HG02884 (cell line): ENCODE measurements at regions not wholly inside any gene's neighbourhood (a gene's known extent, or its start where the extent isn't known, plus 50 kb on each side); places are given as distances from the start of the nearest gene placed in this dataset.

Experiments
- ATAC-seq: cut with Tn5 transposase; IDR thresholded peaks from one replicate; pipeline ENCODE4 v1.9.1; 2021; ENCODE audit warnings: mild to moderate bottlenecking, moderate library complexity; ENCODE audit not compliant: unreplicated experiment

- no peak for ATAC-seq
Measured at GRCh38 chr10:44301781-44302355, 83.0 kb downstream of the CXCL12 start.

- peak; percentile 89 for ATAC-seq
Measured at GRCh38 chr10:44300666-44301649, 83.9 kb downstream of the CXCL12 start.

DNA sequence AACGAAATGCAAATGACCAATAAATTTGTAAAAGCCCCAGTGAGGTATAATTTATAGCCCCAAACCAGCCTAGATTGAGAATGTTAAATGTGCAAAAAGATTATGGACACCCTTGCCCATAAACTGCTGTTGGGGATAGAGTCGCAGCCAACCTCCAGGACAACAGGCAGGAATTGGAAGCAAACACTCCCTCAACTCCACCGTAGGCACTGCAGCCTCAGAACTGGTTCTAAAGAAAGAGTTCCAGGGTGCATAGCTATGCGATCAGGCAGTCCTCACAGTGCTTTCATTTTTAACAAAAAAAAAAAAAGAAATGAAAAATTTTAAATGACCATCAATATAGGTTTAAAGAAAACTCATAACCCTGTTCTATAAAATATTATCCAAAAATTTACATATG is 86.2 kb downstream of the CXCL12 start:
- no peak for ATAC-seq

GRCh38 chr10:44297963-44298362 is 86.9 kb downstream of the CXCL12 start:
- no peak for ATAC-seq

GRCh38 chr10:44295644-44296241 is 89.2 kb downstream of the CXCL12 start:
- no peak for ATAC-seq

DNA sequence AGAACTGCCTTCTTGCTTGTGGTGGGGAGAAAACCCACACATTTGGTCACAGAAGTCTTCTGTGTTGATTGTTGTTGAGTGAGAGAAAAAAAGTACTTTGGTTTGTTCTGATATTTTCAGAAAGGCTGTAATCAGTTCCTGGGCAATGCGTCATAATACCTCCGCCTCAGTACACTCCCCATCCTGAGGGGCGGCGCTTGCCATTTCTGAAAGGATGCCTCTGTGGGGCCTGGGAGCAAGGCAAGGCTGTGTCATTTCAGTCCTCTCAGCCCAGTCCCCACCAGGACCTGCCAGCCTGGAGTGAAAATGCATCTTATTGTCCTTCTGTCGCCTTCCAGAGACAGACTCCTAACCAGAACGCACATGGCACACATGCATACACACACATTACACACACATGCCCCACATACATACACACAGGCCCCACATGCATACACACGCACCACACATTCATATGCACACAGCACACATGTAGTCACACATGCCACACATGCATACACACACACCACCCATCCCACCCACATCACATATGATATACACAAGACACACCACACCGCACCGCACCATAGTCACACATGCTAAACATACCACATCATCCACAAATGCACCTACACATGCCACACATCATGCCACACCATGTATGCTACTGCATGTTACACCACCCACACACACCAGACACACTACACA is 90.0 kb downstream of the CXCL12 start:
- no peak for ATAC-seq

GRCh38 chr10:44293842-44294241 is 91.1 kb downstream of the CXCL12 start:
- no peak for ATAC-seq

GRCh38 chr10:44293306-44293778 is 91.6 kb downstream of the CXCL12 start:
- no peak for ATAC-seq

- ATAC-seq: no peak
Measured at GRCh38 chr10:44292390-44293002, 92.4 kb downstream of the CXCL12 start.

- no peak for ATAC-seq
Measured at GRCh38 chr10:44291091-44291490, 93.8 kb downstream of the CXCL12 start.

- ATAC-seq: no peak
Measured at GRCh38 chr10:44289125-44289524, 95.8 kb downstream of the CXCL12 start.

DNA sequence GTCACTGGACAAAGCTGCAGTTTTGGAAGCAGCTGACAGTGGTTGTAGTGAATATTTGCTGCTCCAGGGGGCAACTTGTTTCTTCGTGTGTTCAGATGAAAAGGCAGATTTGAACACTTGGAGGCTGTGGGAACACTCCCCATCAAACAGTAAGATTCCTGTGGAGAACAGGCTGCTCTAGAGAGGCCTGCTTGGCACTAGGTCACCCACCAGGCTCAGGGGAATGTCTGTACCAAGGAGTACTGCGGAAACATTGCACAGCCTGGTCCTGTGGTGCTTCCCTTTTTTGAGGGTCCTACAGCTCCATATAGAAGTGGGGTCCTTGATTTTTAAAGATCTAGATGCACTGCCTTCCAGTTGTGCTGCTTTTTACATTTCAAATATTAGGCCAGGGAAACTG is 97.5 kb downstream of the CXCL12 start:
- no peak for ATAC-seq

GRCh38 chr10:44284198-44285084 is 100.5 kb downstream of the CXCL12 start:
- no peak for ATAC-seq

GRCh38 chr10:44282626-44283300 is 102.1 kb downstream of the CXCL12 start:
- no peak for ATAC-seq

DNA sequence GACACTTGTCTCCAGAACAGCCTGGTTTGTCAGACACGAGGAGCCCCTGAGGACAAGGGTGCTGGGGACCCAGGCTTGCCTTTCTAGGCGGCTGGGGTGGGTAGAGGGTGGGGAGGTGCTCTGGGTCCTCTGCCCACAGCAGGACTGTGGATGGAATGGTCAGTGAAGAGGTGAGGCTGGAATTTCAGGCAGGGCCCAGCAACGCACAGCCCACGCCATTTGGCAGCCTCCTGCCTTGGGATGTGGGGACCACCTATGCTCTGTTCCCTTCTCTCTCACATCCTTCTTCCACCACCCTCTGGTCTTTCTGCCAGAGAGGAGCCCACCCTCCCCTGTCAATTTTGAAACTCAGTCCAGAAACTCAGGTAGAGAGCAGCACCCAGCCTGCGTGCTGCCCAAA is 103.2 kb downstream of the CXCL12 start:
- no peak for ATAC-seq

DNA sequence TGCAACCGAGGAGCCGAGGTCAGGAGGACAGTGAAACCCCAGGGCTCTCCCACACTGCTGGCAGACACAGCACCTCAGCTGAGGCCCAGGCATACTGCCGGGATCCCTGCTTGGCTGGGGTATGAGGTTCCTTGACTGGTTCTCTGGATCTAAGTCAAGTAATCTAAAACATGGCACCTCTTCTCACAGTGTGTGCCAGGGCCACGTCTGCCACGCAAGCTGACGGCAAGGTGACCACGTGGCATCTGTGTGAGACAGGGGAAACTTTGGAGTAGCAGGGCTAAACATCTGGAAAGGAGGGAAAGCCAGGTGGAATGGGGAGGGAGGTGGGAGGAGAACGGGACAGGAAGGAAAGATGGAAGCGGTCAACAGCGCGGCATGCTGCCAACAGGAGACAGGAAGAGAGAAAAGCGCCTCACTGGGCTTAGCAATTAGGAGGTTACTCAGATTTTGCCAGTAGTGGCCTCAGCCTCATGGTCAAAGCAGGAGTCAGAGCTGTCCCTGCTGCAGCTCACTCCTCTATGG is 103.7 kb downstream of the CXCL12 start:
- no peak for ATAC-seq

DNA sequence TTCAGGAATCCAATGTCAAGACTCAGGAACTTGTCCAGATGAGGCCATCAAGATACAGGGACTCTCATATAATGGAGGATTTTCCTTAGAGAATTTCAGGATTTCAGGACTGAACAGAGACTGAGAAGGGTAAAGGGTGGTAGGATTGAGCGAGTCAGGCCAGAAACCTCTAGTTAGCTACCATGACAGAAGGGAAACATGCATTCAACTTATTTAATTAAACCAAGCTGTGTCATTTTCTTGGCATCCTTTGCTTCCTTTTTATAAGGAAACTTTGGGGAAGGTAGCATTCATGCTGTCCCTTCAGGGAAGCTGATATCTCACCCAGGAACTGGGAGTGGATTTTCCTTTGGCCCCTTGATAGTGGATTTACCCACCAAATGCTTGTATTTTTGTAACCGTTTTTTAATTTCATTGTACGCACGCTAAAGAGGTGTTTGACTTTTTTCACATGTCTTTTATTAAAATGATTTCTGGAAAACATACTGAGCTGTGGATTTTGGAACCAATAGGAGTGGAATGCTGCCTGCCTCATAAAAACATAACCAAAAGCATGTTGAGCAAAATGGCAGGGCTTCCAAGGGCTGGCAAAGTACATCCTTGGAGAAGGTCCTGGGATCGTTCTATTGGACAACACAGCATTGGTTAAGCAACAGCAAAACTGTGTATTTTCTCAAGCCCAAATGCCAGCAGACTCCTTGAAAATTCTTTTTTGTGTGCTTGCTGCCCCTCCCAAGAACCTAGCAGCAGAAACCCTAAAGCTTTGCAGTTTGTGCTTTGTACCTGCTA is 104.5 kb downstream of the CXCL12 start:
- ATAC-seq: no peak
